GM06990 (cell line): ENCODE measurements at regions not wholly inside any gene's neighbourhood (a gene's known extent, or its start where the extent isn't known, plus 50 kb on each side); places are given as distances from the start of the nearest gene placed in this dataset.

ENCODE experiments used
- DNase-seq: peaks from one replicate; pipeline ENCODE4 v3.0.0-alpha.2; 2011; ENCODE audit not compliant: insufficient read length; ENCODE audit errors: extremely low read depth
- H3K27me3 ChIP-seq: replicated peaks from 2 replicates; pipeline ENCODE4 v1.6.0; 2011; ENCODE audit warnings: low read length; ENCODE audit not compliant: control insufficient read depth, insufficient read depth
- H3K36me3 ChIP-seq: 2 replicates; pipeline ENCODE4 v1.5.1; 2011; ENCODE audit warnings: low read length; ENCODE audit not compliant: control insufficient read depth, insufficient read depth
- H3K4me3 ChIP-seq: replicated peaks from 2 replicates; pipeline ENCODE4 v1.5.1; 2011; ENCODE audit warnings: low read depth, mild to moderate bottlenecking, control low read depth, low read length
- TF ChIP-seq, protein P1 (sequence below): IDR thresholded peaks from 2 replicates; pipeline ENCODE4 v1.5.1; 2011; ENCODE audit warnings: low read length, control low read depth, mild to moderate bottlenecking, inconsistent platforms; ENCODE audit not compliant: insufficient read depth, poor library complexity, severe bottlenecking

DNA sequence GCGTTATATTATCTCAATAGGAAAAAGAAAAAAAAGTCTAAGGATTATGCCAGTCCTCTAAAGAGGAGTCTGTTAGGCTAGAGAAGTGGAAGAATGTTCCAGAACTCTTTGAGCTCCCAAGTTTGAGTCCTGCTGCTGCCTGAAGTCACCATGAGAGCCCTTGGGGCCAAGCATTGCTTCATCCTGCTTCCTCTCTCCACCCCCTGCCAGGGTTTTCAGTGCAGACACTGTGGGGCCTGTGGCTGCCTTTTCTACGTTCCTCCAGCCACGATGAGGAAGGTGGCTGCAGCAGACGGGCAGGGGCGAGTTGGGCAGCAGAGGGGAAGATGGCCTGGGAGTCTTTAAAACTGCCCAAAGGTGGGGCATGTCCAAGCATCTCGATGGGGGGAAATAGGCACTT lies 214.4 kb upstream of the KCNG1 start:
- Histone ChIP-seq H3K27me3 (no peaks in the 10 kb centered on the region; the same call in 1 of the 2 replicates), H3K4me3 (no peak overlapping the region), H3K36me3 (no peaks in the 10 kb centered on the region)
- DNase-seq: no peak
- TF ChIP-seq, protein P1, sequence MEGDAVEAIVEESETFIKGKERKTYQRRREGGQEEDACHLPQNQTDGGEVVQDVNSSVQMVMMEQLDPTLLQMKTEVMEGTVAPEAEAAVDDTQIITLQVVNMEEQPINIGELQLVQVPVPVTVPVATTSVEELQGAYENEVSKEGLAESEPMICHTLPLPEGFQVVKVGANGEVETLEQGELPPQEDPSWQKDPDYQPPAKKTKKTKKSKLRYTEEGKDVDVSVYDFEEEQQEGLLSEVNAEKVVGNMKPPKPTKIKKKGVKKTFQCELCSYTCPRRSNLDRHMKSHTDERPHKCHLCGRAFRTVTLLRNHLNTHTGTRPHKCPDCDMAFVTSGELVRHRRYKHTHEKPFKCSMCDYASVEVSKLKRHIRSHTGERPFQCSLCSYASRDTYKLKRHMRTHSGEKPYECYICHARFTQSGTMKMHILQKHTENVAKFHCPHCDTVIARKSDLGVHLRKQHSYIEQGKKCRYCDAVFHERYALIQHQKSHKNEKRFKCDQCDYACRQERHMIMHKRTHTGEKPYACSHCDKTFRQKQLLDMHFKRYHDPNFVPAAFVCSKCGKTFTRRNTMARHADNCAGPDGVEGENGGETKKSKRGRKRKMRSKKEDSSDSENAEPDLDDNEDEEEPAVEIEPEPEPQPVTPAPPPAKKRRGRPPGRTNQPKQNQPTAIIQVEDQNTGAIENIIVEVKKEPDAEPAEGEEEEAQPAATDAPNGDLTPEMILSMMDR: no peak

- Histone ChIP-seq H3K4me3 (no peak overlapping the region), H3K36me3 (no peaks in the 10 kb centered on the region), H3K27me3 (no peaks in the 10 kb centered on the region; the same call in 1 of the 2 replicates)
- no peak for DNase-seq
- TF ChIP-seq, protein P1: no peak
Observed at GRCh38 chr20:51236421-51236820, 213.5 kb upstream of the KCNG1 start.

GRCh38 chr20:51233345-51233744 lies 210.4 kb upstream of the KCNG1 start:
- Histone ChIP-seq H3K4me3 (no peak overlapping the region), H3K27me3 (no peaks in the 10 kb centered on the region), H3K36me3 (no peaks in the 10 kb centered on the region)
- no peak for DNase-seq
- TF ChIP-seq, protein P1: no peak

GRCh38 chr20:51230727-51231126 lies 207.8 kb upstream of the KCNG1 start:
- TF ChIP-seq, protein P1: no peak
- no peaks in the 10 kb centered on the region for H3K36me3 ChIP-seq
- no peak for DNase-seq
- H3K27me3 ChIP-seq: no peaks in the 10 kb centered on the region
- no peak overlapping the region for H3K4me3 ChIP-seq

DNA sequence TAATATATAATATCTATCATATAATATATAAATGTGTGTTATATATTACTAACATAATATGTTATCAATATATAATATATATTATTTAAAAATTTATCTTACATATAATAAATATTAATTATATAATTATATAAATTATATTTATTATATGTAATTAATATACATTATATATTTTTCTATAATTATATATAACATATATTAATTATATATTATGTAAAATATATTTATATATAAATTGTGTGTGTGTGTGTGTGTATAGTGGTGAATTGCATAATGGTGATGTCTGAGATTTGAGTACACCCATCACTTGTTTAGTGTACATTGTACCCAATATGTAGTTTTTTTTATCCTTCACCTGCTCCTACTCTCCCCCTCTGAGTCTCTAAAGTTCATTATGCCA lies 205.9 kb upstream of the KCNG1 start:
- no peak for DNase-seq
- Histone ChIP-seq H3K27me3 (no peaks in the 10 kb centered on the region), H3K36me3 (no peaks in the 10 kb centered on the region), H3K4me3 (no peak overlapping the region)
- TF ChIP-seq, protein P1: no peak

DNA sequence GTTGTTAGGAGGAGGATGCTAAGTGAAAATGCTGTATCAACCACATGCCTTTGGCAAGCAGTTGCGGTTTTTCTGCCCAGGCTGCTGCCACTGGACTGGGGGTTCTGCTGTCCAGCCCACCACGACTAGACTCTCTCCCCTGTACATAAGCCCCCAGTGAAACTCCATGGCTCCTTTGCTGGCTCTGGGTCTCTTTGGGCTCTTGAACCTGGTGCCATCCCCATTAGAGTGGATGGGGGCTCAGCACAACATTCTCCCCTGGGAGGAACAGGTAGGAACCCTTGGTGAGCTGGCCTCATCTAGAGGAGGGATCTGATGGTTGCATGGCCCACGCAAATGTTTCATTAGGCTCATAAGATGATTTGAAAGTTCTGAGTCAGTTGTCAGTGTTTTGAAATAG lies 204.8 kb upstream of the KCNG1 start:
- Histone ChIP-seq H3K36me3 (no peaks in the 10 kb centered on the region), H3K4me3 (no peak overlapping the region), H3K27me3 (no peaks in the 10 kb centered on the region)
- DNase-seq: no peak
- TF ChIP-seq, protein P1: no peak
